Activated CD8-positive, alpha-beta memory T cell treated with anti-CD3 and anti-CD28 coated beads, Interleukin-2, amount 50 U/mL, for 48 hours (primary cell): ENCODE measurements at regions not wholly inside any gene's neighbourhood (a gene's known extent, or its start where the extent isn't known, plus 50 kb on each side); places are given as distances from the start of the nearest gene placed in this dataset.

Experiments used
- DNase-seq: peaks from one replicate; pipeline ENCODE4 v3.0.0-alpha.2; 2020

DNA sequence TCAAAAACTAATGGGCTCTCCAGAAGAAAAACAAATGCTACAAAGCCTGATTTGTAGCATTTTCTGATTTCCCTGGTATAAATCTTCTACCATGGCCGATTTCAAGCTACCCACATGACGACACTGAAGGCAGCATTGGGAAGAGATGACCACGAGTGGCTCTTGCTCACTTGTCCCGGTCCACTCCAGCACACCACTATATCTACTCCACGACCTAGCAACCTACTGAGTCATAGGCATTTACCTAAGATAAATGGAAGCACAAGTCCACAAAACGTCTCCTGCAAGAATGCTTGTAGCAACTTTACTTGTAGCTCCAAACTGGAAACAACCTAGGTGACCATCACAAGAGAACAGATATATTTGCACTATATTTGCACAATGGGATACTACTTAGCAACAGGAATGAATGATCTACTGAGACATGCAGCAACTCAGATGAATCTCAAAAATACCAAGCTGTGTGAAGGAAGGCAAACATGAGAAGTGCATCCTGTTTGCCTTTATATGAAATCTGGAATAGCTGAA lies 60.8 kb upstream of the HES1 start:
- no peak for DNase-seq

DNA sequence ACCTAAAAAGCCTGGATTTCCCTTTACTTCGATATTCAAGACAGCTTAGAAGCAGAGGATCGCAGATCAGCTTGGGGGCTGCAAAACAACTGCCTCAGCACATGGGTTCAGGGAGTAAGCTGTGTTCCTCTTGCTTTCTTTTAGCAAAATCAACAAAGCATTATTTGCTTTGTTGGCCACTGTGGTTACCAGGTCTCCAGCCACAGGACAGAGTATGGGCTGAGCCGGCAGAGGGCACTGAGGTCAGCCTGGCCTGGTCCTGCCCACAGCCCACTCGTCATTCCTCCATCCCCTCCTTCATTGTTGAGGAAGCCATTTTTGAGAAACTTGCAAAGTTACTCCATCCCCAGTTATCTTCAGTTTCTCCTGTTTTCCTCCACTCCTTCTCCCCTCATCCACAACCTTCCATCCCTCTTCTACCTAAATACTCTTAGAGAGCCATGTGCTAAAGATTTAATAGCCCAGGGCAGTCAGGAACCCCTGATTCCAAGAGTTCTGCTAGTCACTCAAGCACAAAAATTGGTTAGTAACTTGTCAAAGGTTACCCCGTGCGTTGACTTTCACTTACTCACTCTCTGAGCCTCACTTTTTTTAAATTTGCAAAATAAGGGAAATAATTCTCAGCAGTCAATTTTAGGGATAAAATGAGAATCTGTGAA lies 60.0 kb upstream of the HES1 start:
- DNase-seq: no peak

DNA sequence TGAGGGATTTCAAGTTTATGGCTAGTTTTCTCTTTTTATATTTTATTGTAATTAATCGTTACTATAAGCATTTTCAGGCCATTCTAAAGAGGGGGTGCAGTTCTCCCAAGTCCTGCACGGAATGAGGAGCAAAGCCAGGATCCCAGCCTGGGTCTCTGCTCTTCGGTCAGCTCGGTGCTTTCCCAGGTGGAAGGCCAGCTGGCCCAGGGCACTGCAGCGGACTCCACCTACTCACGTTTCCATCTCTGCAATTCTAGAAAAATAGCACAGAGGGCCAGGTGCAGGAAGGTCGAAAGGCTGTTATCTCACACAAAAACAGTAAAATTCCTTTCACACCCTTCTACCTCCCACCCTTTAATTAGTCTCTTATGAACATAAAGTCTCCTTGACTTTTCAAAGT lies 59.5 kb upstream of the HES1 start:
- DNase-seq: no peak

GRCh38 chr3:194077602-194078001 lies 58.3 kb upstream of the HES1 start:
- DNase-seq: no peak

- no peak for DNase-seq
Observed at GRCh38 chr3:194078045-194078821, 57.7 kb upstream of the HES1 start.

GRCh38 chr3:194079702-194080172 lies 56.2 kb upstream of the HES1 start:
- no peak for DNase-seq

GRCh38 chr3:194080436-194080835 lies 55.5 kb upstream of the HES1 start:
- DNase-seq: no peak

- DNase-seq: no peak
Observed at GRCh38 chr3:194080913-194081800, 54.8 kb upstream of the HES1 start.

GRCh38 chr3:194081826-194082225 lies 54.1 kb upstream of the HES1 start:
- no peak for DNase-seq

GRCh38 chr3:194082743-194083636 lies 53.0 kb upstream of the HES1 start:
- DNase-seq: no peak

GRCh38 chr3:194083637-194084224 lies 52.2 kb upstream of the HES1 start:
- DNase-seq: no peak

- no peak for DNase-seq
Observed at GRCh38 chr3:194084284-194084683, 51.7 kb upstream of the HES1 start.
